Smooth muscle cell (in vitro differentiated cells): ENCODE measurements at regions not wholly inside any gene's neighbourhood (a gene's known extent, or its start where the extent isn't known, plus 50 kb on each side); places are given as distances from the start of the nearest gene placed in this dataset.

Experiments
- DNase-seq: peaks from one replicate; lab custom pipeline; 2025; ENCODE audit not compliant: unreplicated experiment; lab: John Stamatoyannopoulos, UW
- H2AFZ ChIP-seq: fragments of 200-600 bp; sonication (generic); 2 replicates; pipeline ENCODE4 v1.6.0; 2016; ENCODE audit warnings: antibody characterized with exemption, low read depth, mild to moderate bottlenecking
- H3F3A ChIP-seq: fragments of 200-600 bp; sonication (generic); 2 replicates; pipeline ENCODE4 v1.6.0; 2017; ENCODE audit warnings: antibody characterized with exemption, low read depth
- H3K27ac ChIP-seq: fragments of 200-600 bp; sonication (generic); 2 replicates; pipeline ENCODE4 v1.5.1; 2016; ENCODE audit warnings: low read depth, mild to moderate bottlenecking
- H3K27me3 ChIP-seq: fragments of 200-600 bp; sonication (generic); 2 replicates; pipeline ENCODE4 v1.6.1; 2016; ENCODE audit warnings: low read depth, mild to moderate bottlenecking
- H3K36me3 ChIP-seq: fragments of 200-600 bp; sonication (generic); 2 replicates; pipeline ENCODE4 v1.5.1; 2016; ENCODE audit warnings: low read depth
- H3K4me1 ChIP-seq: fragments of 200-600 bp; sonication (generic); 2 replicates; pipeline ENCODE4 v1.5.1; 2016; ENCODE audit warnings: low read depth
- H3K4me2 ChIP-seq: fragments of 200-600 bp; sonication (generic); 2 replicates; pipeline ENCODE4 v1.6.0; 2016; ENCODE audit warnings: mild to moderate bottlenecking
- H3K4me3 ChIP-seq: fragments of 200-600 bp; sonication (generic); 2 replicates; pipeline ENCODE4 v1.5.1; 2016; ENCODE audit warnings: mild to moderate bottlenecking
- H3K79me2 ChIP-seq: fragments of 200-600 bp; sonication (generic); 2 replicates; pipeline ENCODE4 v1.6.0; 2016; ENCODE audit warnings: low read depth, mild to moderate bottlenecking
- H3K9ac ChIP-seq: fragments of 200-600 bp; sonication (generic); 2 replicates; pipeline ENCODE4 v1.6.0; 2016; ENCODE audit warnings: low read depth
- H3K9me3 ChIP-seq: fragments of 200-600 bp; sonication (generic); replicated peaks from 2 replicates; pipeline ENCODE4 v1.5.1; 2016; ENCODE audit warnings: low read depth
- H4K20me1 ChIP-seq: fragments of 200-600 bp; sonication (generic); 2 replicates; pipeline ENCODE4 v1.6.0; 2016; ENCODE audit warnings: low read depth
- WGBS: methylation state at CpG from one replicate; pipeline ENCODE4 v1.1.7; 2016; ENCODE audit warnings: low lambda C conversion rate; 5-methylcytosine and 5-hydroxymethylcytosine counted together
- TF ChIP-seq, protein P1 (sequence below): fragments of 200-600 bp; sonication (generic); IDR thresholded peaks from 2 replicates; pipeline ENCODE4 v1.5.1; 2017; ENCODE audit warnings: borderline replicate concordance, mild to moderate bottlenecking, antibody characterized with exemption; ENCODE audit not compliant: insufficient read depth, poor library complexity, severe bottlenecking

DNA sequence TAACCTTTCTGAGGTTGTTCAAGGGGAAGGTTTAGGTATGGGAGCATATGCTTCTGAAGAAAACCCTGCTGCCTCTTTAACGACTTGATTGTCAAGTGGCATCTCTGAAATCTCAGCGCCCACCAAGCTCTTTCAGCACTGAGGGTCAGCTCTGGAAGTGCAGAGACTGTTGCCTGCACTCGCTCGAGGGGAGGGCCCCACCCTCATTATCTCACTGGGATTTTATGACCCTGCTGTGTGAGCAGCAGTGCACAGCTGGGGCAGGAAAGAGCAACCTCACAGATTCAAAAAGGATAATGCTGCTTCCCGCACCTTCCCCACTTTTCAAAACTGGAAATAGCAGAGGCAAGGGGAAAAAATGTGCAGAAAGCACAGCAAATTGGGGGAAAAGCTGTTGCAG is 56.9 kb upstream of the SPRED2 start:
- Histone ChIP-seq H3F3A (no peaks in the 10 kb centered on the region), H3K36me3 (no peaks in the 10 kb centered on the region), H3K27me3 (no peaks in the 10 kb centered on the region), H3K9ac (no peak overlapping the region), H3K79me2 (no peaks in the 10 kb centered on the region), H3K4me2 (no peak overlapping the region), H3K4me1 (no peaks in the 10 kb centered on the region), H3K27ac (no peak overlapping the region), H3K9me3 (no peaks in the 10 kb centered on the region), H4K20me1 (no peaks in the 10 kb centered on the region), H3K4me3 (no peak overlapping the region), H2AFZ (no peak overlapping the region)
- WGBS: 39% methylated on average over 5 of the region's 5 CpGs
- DNase-seq: no peak
- TF ChIP-seq, protein P1, sequence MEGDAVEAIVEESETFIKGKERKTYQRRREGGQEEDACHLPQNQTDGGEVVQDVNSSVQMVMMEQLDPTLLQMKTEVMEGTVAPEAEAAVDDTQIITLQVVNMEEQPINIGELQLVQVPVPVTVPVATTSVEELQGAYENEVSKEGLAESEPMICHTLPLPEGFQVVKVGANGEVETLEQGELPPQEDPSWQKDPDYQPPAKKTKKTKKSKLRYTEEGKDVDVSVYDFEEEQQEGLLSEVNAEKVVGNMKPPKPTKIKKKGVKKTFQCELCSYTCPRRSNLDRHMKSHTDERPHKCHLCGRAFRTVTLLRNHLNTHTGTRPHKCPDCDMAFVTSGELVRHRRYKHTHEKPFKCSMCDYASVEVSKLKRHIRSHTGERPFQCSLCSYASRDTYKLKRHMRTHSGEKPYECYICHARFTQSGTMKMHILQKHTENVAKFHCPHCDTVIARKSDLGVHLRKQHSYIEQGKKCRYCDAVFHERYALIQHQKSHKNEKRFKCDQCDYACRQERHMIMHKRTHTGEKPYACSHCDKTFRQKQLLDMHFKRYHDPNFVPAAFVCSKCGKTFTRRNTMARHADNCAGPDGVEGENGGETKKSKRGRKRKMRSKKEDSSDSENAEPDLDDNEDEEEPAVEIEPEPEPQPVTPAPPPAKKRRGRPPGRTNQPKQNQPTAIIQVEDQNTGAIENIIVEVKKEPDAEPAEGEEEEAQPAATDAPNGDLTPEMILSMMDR: no peak

DNA sequence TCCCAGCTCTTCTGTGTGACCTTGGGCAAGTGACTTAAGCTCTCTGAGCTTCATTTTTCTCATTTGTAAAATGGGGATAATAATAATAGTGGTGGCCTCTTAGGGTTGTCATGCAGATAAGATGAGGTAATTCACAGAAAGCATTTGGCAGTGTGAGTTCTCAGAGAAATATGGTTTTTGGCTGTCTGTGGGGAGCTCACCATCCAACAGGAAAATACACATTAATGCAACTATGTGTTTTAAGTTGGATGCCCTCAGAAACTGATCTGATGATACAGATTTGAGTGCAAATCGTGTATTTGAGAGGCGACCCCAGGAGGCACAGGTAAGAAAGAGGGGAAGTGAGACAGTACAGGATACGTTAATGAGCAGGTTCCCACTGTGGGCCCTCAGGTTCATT is 56.1 kb upstream of the SPRED2 start:
- H4K20me1 ChIP-seq: no peaks in the 10 kb centered on the region
- DNase-seq: no peak
- H3K36me3 ChIP-seq: no peaks in the 10 kb centered on the region
- no peak overlapping the region for H3K27ac ChIP-seq
- no peaks in the 10 kb centered on the region for H3F3A ChIP-seq
- H3K4me3 ChIP-seq: no peak overlapping the region
- no peaks in the 10 kb centered on the region for H3K79me2 ChIP-seq
- no peaks in the 10 kb centered on the region for H3K4me1 ChIP-seq
- H3K9me3 ChIP-seq: no peaks in the 10 kb centered on the region
- 94% methylated on average over 3 of the region's 3 CpGs for WGBS
- H3K4me2 ChIP-seq: no peak overlapping the region
- no peak overlapping the region for H3K9ac ChIP-seq
- H2AFZ ChIP-seq: no peak overlapping the region
- TF ChIP-seq, protein P1: no peak
- H3K27me3 ChIP-seq: no peaks in the 10 kb centered on the region

DNA sequence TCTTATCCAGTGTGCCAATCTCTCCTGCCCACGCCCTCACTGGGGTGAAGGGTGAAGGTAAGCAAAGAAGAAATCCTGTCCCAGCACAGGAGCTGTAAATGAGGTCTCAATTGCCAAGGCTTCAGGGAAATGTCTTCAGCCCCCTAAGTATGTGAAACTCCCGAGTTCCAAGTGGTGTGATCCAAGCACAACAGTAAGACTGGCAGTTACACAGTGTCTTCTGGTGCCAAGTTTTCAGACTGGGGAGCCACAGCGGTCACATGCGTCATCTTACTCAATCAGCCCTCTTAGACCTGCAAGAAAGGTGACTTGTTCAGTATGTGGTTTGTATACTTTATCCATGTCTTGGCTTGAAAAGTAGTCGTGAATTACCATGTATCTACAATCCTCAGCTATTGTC is 55.0 kb upstream of the SPRED2 start:
- Histone ChIP-seq H4K20me1 (no peaks in the 10 kb centered on the region), H3K4me2 (no peak overlapping the region), H2AFZ (no peak overlapping the region), H3K36me3 (no peaks in the 10 kb centered on the region), H3K9me3 (no peaks in the 10 kb centered on the region), H3K9ac (no peak overlapping the region), H3K79me2 (no peaks in the 10 kb centered on the region), H3K27ac (no peak overlapping the region), H3K4me3 (no peak overlapping the region), H3F3A (no peaks in the 10 kb centered on the region), H3K27me3 (no peaks in the 10 kb centered on the region), H3K4me1 (no peaks in the 10 kb centered on the region)
- no peak for DNase-seq
- TF ChIP-seq, protein P1: no peak
- WGBS: 86% methylated on average over 5 of the region's 5 CpGs

DNA sequence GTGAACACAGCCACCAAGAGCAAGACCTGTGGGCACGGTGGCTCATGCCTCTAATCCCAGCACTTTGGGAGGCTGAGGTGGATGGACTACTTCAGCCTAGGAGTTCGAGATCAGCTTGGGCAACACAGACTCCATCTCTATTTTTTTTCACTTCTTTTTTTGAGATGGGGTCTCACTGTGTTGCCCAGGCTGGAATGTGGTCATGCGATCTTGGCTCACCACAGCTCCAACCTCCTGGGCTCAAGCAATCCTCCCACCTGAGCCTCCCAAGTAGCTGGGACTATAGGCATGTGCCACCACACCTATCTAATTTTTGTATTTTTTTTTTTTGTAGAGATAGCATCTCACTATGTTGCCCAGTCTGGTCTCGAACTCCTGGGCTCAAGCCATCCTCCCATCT is 54.4 kb upstream of the SPRED2 start:
- no peaks in the 10 kb centered on the region for H3K79me2 ChIP-seq
- TF ChIP-seq, protein P1: no peak
- no peak overlapping the region for H3K9ac ChIP-seq
- DNase-seq: no peak
- H3K27me3 ChIP-seq: no peaks in the 10 kb centered on the region
- no peaks in the 10 kb centered on the region for H3K4me1 ChIP-seq
- no peak overlapping the region for H3K27ac ChIP-seq
- no peaks in the 10 kb centered on the region for H4K20me1 ChIP-seq
- H3F3A ChIP-seq: no peaks in the 10 kb centered on the region
- H3K36me3 ChIP-seq: no peaks in the 10 kb centered on the region
- no peak overlapping the region for H2AFZ ChIP-seq
- 96% methylated on average over 4 of the region's 4 CpGs for WGBS
- H3K4me3 ChIP-seq: no peak overlapping the region
- H3K9me3 ChIP-seq: no peaks in the 10 kb centered on the region
- H3K4me2 ChIP-seq: no peak overlapping the region
